Type B pancreatic cell (in vitro differentiated cells): ENCODE measurements at regions not wholly inside any gene's neighbourhood (a gene's known extent, or its start where the extent isn't known, plus 50 kb on each side); places are given as distances from the start of the nearest gene placed in this dataset.

ENCODE experiments used
- DNase-seq: peaks from one replicate; pipeline ENCODE4 v3.0.0; 2021; ENCODE audit warnings: mixed read lengths; ENCODE audit not compliant: unreplicated experiment; ENCODE audit errors: extremely low spot score
- H3K27ac Mint-ChIP-seq: 2 replicates; pipeline ENCODE4 v1.8.0; 2021; ENCODE audit warnings: mild to moderate bottlenecking, mixed read lengths
- H3K27me3 Mint-ChIP-seq: 2 replicates; pipeline ENCODE4 v1.8.0; 2021; ENCODE audit warnings: mixed read lengths
- H3K36me3 Mint-ChIP-seq: 2 replicates; pipeline ENCODE4 v1.8.0; 2021; ENCODE audit warnings: mixed read lengths
- H3K4me1 Mint-ChIP-seq: one replicate; pipeline ENCODE4 v1.8.0; 2021; ENCODE audit warnings: mixed read lengths; ENCODE audit not compliant: unreplicated experiment
- H3K4me3 Mint-ChIP-seq: 2 replicates; pipeline ENCODE4 v1.8.0; 2021; ENCODE audit warnings: mild to moderate bottlenecking, mixed read lengths
- H3K9me3 Mint-ChIP-seq: 2 replicates; pipeline ENCODE4 v1.8.0; 2021; ENCODE audit warnings: mixed read lengths
- CTCF ChIP-seq: fragments of 200-600 bp; sonication (generic); conservative IDR thresholded peaks from 2 replicates; pipeline ENCODE4 v1.5.0; 2021; ENCODE audit warnings: antibody characterized with exemption, mild to moderate bottlenecking

GRCh38 chr14:38430522-38430921 lies 174.6 kb upstream of the CLEC14A start:
- H3K9me3 Mint-ChIP-seq = no peaks in the 10 kb centered on the region
- H3K27ac Mint-ChIP-seq = no peak overlapping the region
- no peaks in the 10 kb centered on the region for H3K27me3 Mint-ChIP-seq
- no peaks in the 10 kb centered on the region for H3K36me3 Mint-ChIP-seq
- no peak for DNase-seq
- TF ChIP-seq CTCF = no peak
- H3K4me3 Mint-ChIP-seq = no peak overlapping the region
- no peaks in the 10 kb centered on the region for H3K4me1 Mint-ChIP-seq

- TF ChIP-seq CTCF = no peak
- peaks cover 9% of the 10 kb centered on the region for H3K9me3 Mint-ChIP-seq
- no peaks in the 10 kb centered on the region for H3K36me3 Mint-ChIP-seq
- H3K27me3 Mint-ChIP-seq = no peaks in the 10 kb centered on the region
- no peak overlapping the region for H3K4me3 Mint-ChIP-seq
- no peaks in the 10 kb centered on the region for H3K4me1 Mint-ChIP-seq
- no peak for DNase-seq
- no peak overlapping the region for H3K27ac Mint-ChIP-seq
These were observed 169.6 kb upstream of the CLEC14A start for GRCh38 chr14:38425324-38425976.

- Mint-ChIP-seq H3K9me3 (peaks cover 9% of the 10 kb centered on the region), H3K4me3 (no peak overlapping the region), H3K27me3 (peaks cover 6% of the 10 kb centered on the region), H3K4me1 (no peaks in the 10 kb centered on the region), H3K36me3 (no peaks in the 10 kb centered on the region), H3K27ac (no peak overlapping the region)
- TF ChIP-seq CTCF = no peak
- DNase-seq = no peak
These were observed 164.2 kb upstream of the CLEC14A start for GRCh38 chr14:38420048-38420447.

GRCh38 chr14:38419579-38419978 lies 163.7 kb upstream of the CLEC14A start:
- no peak for TF ChIP-seq CTCF
- H3K9me3 Mint-ChIP-seq = peaks cover 7% of the 10 kb centered on the region
- no peaks in the 10 kb centered on the region for H3K36me3 Mint-ChIP-seq
- H3K4me3 Mint-ChIP-seq = no peak overlapping the region
- H3K27me3 Mint-ChIP-seq = peaks cover 6% of the 10 kb centered on the region
- H3K27ac Mint-ChIP-seq = no peak overlapping the region
- no peak for DNase-seq
- no peaks in the 10 kb centered on the region for H3K4me1 Mint-ChIP-seq

GRCh38 chr14:38412654-38413053 lies 156.8 kb upstream of the CLEC14A start:
- TF ChIP-seq CTCF = no peak
- no peaks in the 10 kb centered on the region for H3K4me1 Mint-ChIP-seq
- H3K4me3 Mint-ChIP-seq = no peak overlapping the region
- no peaks in the 10 kb centered on the region for H3K9me3 Mint-ChIP-seq
- no peak overlapping the region for H3K27ac Mint-ChIP-seq
- H3K27me3 Mint-ChIP-seq = peaks cover 13% of the 10 kb centered on the region
- DNase-seq = no peak
- H3K36me3 Mint-ChIP-seq = no peaks in the 10 kb centered on the region

GRCh38 chr14:38410442-38410841 lies 154.5 kb upstream of the CLEC14A start:
- no peaks in the 10 kb centered on the region for H3K4me1 Mint-ChIP-seq
- no peaks in the 10 kb centered on the region for H3K36me3 Mint-ChIP-seq
- no peak overlapping the region for H3K27ac Mint-ChIP-seq
- TF ChIP-seq CTCF = no peak
- H3K27me3 Mint-ChIP-seq = peaks cover 11% of the 10 kb centered on the region
- H3K4me3 Mint-ChIP-seq = no peak overlapping the region
- DNase-seq = no peak
- no peaks in the 10 kb centered on the region for H3K9me3 Mint-ChIP-seq
